Liver (tissue), 8 donors: ENCODE measurements at regions not wholly inside any gene's neighbourhood (a gene's known extent, or its start where the extent isn't known, plus 50 kb on each side); places are given as distances from the start of the nearest gene placed in this dataset.
A peak's percentile ranks its signal among the peaks of the same experiment; 100 is the strongest.

Source experiments
- DNase-seq: peaks from one replicate; pipeline ENCODE4 v3.0.0-alpha.2; 2017; ENCODE audit warnings: low spot score
- H3K27ac ChIP-seq, 2 donors: one replicate each; pipeline ENCODE4 v1.7.0; 2013; ENCODE audit warnings: inconsistent platforms in 2 of 2, low read length in 2 of 2, control low read depth in 1 of 2, low read depth in 1 of 2, mild to moderate bottlenecking in 1 of 2
- H3K27me3 ChIP-seq, 4 donors: one replicate each; pipeline versions ENCODE4 v1.6.1 to v1.7.0; 2013; ENCODE audit warnings: low read length in 3 of 4, inconsistent platforms in 1 of 4, mild to moderate bottlenecking in 1 of 4, moderate library complexity in 1 of 4; ENCODE audit not compliant: control insufficient read depth in 4 of 4, insufficient read depth in 4 of 4
- H3K36me3 ChIP-seq, 4 donors: one replicate each; pipeline versions ENCODE4 v1.6.1 to v1.7.0; 2013; ENCODE audit warnings: low read length in 3 of 4, mild to moderate bottlenecking in 3 of 4, low read depth in 1 of 4, moderate library complexity in 1 of 4; ENCODE audit not compliant: control insufficient read depth in 4 of 4, insufficient read depth in 3 of 4
- H3K4me1 ChIP-seq, 4 donors: one replicate each; pipeline versions ENCODE4 v1.6.1 to v1.7.0; 2013; ENCODE audit warnings: low read length in 3 of 4, mild to moderate bottlenecking in 3 of 4, moderate library complexity in 1 of 4; ENCODE audit not compliant: control insufficient read depth in 4 of 4, insufficient read depth in 4 of 4
- H3K4me3 ChIP-seq, 3 donors: one replicate each; pipeline versions ENCODE4 v1.6.1 to v1.7.0; 2013; ENCODE audit warnings: low read length in 3 of 3, control low read depth in 1 of 3, low read depth in 1 of 3, mild to moderate bottlenecking in 1 of 3
- H3K9ac ChIP-seq, 2 donors: one replicate each; pipeline ENCODE4 v1.7.0; 2013; ENCODE audit warnings: low read length in 2 of 2, mild to moderate bottlenecking in 2 of 2, moderate library complexity in 2 of 2, control low read depth in 1 of 2, low read depth in 1 of 2
- H3K9me3 ChIP-seq, 4 donors: one replicate each; pipeline versions ENCODE4 v1.6.1 to v1.7.0; 2013; ENCODE audit warnings: low read length in 3 of 4; ENCODE audit not compliant: control insufficient read depth in 4 of 4
- ATF3 ChIP-seq: IDR thresholded peaks from 2 replicates; pipeline ENCODE4 v1.6.1; 2016; ENCODE audit warnings: antibody characterized with exemption
- CTCF ChIP-seq: fragments of 150-350 bp; IDR thresholded peaks from 2 replicates; pipeline ENCODE4 v1.5.1; 2017; ENCODE audit warnings: improper control_type of control experiment, low read depth, low read length; ENCODE audit not compliant: missing input control
- EGR1 ChIP-seq, 2 donors: IDR thresholded peaks; 2 replicates each; pipeline ENCODE4 v1.6.1; 2016 to 2018; ENCODE audit warnings: antibody characterized with exemption in 2 of 2, low read depth in 2 of 2
- FOXA1 ChIP-seq: IDR thresholded peaks from 2 replicates; pipeline ENCODE4 v1.6.1; 2016; ENCODE audit warnings: antibody characterized with exemption
- FOXA2 ChIP-seq: IDR thresholded peaks from 2 replicates; pipeline ENCODE4 v1.6.1; 2016; ENCODE audit warnings: antibody characterized with exemption
- GABPA ChIP-seq, 2 donors: IDR thresholded peaks in 1 of 2; conservative IDR thresholded peaks in 1 of 2; 2 replicates each; pipeline ENCODE4 v1.6.1; 2016; ENCODE audit warnings: antibody characterized with exemption in 2 of 2, mild to moderate bottlenecking in 1 of 2, moderate library complexity in 1 of 2
- HNF4A ChIP-seq, 2 donors: conservative IDR thresholded peaks; 2 replicates each; pipeline ENCODE4 v1.6.1; 2016; ENCODE audit warnings: antibody characterized with exemption in 2 of 2, mild to moderate bottlenecking in 2 of 2
- HNF4G ChIP-seq: IDR thresholded peaks from 2 replicates; pipeline ENCODE4 v1.6.1; 2016; ENCODE audit warnings: antibody characterized with exemption
- JUND ChIP-seq, 2 donors: IDR thresholded peaks; 2 replicates each; pipeline ENCODE4 v1.6.1; 2016; ENCODE audit warnings: antibody characterized with exemption in 2 of 2
- NR2F2 ChIP-seq: IDR thresholded peaks from 2 replicates; pipeline ENCODE4 v1.6.1; 2016; ENCODE audit warnings: antibody characterized with exemption
- RAD21 ChIP-seq, 2 donors: IDR thresholded peaks; 2 replicates each; pipeline ENCODE4 v1.6.1; 2016; ENCODE audit warnings: antibody characterized with exemption in 2 of 2, mild to moderate bottlenecking in 2 of 2
- REST ChIP-seq: IDR thresholded peaks from 2 replicates; pipeline ENCODE4 v1.6.1; 2016; ENCODE audit warnings: antibody characterized with exemption, mild to moderate bottlenecking
- RXRA ChIP-seq, 2 donors: IDR thresholded peaks; 2 replicates each; pipeline ENCODE4 v1.6.1; 2017 to 2018; ENCODE audit warnings: antibody characterized with exemption in 2 of 2, mild to moderate bottlenecking in 1 of 2
- SP1 ChIP-seq: IDR thresholded peaks from 2 replicates; pipeline ENCODE4 v1.6.1; 2018; ENCODE audit warnings: antibody characterized with exemption, mild to moderate bottlenecking
- TAF1 ChIP-seq: conservative IDR thresholded peaks from 2 replicates; pipeline ENCODE4 v1.6.1; 2016; ENCODE audit warnings: antibody characterized with exemption, mild to moderate bottlenecking
- YY1 ChIP-seq: IDR thresholded peaks from 2 replicates; pipeline ENCODE4 v1.6.1; 2016; ENCODE audit warnings: antibody characterized with exemption, mild to moderate bottlenecking
- WGBS: extraction: QIAGEN DNeasy Blood & Tissue Kit; methylation state at CpG from one replicate; pipeline ENCODE4 v1.1.7; 2013; 5-methylcytosine and 5-hydroxymethylcytosine counted together
- TF ChIP-seq, protein P1 (sequence below): IDR thresholded peaks from 2 replicates; pipeline ENCODE4 v1.6.1; 2016; ENCODE audit warnings: antibody characterized with exemption
- TF ChIP-seq, protein P2 (sequence below): IDR thresholded peaks from 2 replicates; pipeline ENCODE4 v1.6.1; 2016; ENCODE audit warnings: antibody characterized with exemption
- donor health status: healthy.
- donor health status: healthy.
- donor health status: healthy.
- donor health status: healthy.
- donor health status: healthy.

- TF ChIP-seq, protein P1, sequence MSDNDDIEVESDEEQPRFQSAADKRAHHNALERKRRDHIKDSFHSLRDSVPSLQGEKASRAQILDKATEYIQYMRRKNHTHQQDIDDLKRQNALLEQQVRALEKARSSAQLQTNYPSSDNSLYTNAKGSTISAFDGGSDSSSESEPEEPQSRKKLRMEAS = no peak
- TF ChIP-seq, protein P2, sequence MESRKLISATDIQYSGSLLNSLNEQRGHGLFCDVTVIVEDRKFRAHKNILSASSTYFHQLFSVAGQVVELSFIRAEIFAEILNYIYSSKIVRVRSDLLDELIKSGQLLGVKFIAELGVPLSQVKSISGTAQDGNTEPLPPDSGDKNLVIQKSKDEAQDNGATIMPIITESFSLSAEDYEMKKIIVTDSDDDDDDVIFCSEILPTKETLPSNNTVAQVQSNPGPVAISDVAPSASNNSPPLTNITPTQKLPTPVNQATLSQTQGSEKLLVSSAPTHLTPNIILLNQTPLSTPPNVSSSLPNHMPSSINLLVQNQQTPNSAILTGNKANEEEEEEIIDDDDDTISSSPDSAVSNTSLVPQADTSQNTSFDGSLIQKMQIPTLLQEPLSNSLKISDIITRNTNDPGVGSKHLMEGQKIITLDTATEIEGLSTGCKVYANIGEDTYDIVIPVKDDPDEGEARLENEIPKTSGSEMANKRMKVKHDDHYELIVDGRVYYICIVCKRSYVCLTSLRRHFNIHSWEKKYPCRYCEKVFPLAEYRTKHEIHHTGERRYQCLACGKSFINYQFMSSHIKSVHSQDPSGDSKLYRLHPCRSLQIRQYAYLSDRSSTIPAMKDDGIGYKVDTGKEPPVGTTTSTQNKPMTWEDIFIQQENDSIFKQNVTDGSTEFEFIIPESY = no peak
- TF ChIP-seq RXRA (IDR thresholded peaks at IDR 0.05) = no peak
- no peak for TF ChIP-seq HNF4A (conservative IDR thresholded peaks at IDR 0.05)
- TF ChIP-seq FOXA2 = no peak
- TF ChIP-seq RAD21 (IDR thresholded peaks at IDR 0.05) = no peak
- Histone ChIP-seq H3K36me3 (no peaks in the 10 kb centered on the region), H3K4me3 (no peak overlapping the region), H3K27me3 (no peaks in the 10 kb centered on the region), H3K27ac (no peak overlapping the region), H3K4me1 (no peaks in the 10 kb centered on the region), H3K9me3 (no peaks in the 10 kb centered on the region), H3K9ac (no peak overlapping the region)
- 77% methylated on average over 5 of the region's 5 CpGs for WGBS
- peak; percentile 16 for DNase-seq
These were observed 87.6 kb downstream of the TTLL2 start for GRCh38 chr6:167412506-167412905.

- Histone ChIP-seq H3K36me3 (no peaks in the 10 kb centered on the region), H3K27me3 (no peaks in the 10 kb centered on the region), H3K4me1 (no peaks in the 10 kb centered on the region), H3K9me3 (no peaks in the 10 kb centered on the region), H3K9ac (no peak overlapping the region), H3K4me3 (no peak overlapping the region), H3K27ac (no peak overlapping the region)
- 88% methylated on average over 18 of the region's 18 CpGs for WGBS
- TF ChIP-seq HNF4A (conservative IDR thresholded peaks at IDR 0.05) (no peak), SP1 (no peak), EGR1 (IDR thresholded peaks at IDR 0.05; ENCODE audit: low read depth in 2 of 2) (no peak), RAD21 (IDR thresholded peaks at IDR 0.05) (no peak), ATF3 (no peak), FOXA2 (no peak), RXRA (IDR thresholded peaks at IDR 0.05) (no peak), HNF4G (no peak), REST (no peak), YY1 (no peak), CTCF (no peak), JUND (IDR thresholded peaks at IDR 0.05) (no peak), TAF1 (no peak), NR2F2 (no peak), FOXA1 (no peak), GABPA (IDR thresholded peaks at IDR 0.05 in 1 of 2, conservative IDR thresholded peaks at IDR 0.05 in 1 of 2) (no peak)
- TF ChIP-seq, protein P1 = no peak
- TF ChIP-seq, protein P2 = no peak
- peak; percentile 26 for DNase-seq
These were observed 90.6 kb downstream of the TTLL2 start for GRCh38 chr6:167415441-167415961.
